Left colon (tissue), 2 donors: ENCODE measurements at regions not wholly inside any gene's neighbourhood (a gene's known extent, or its start where the extent isn't known, plus 50 kb on each side); places are given as distances from the start of the nearest gene placed in this dataset.
"Not testable (repeated sequence)": the region's sequence is repeated elsewhere in the genome, so short reads cannot be mapped to it uniquely, and the experiment has no call there.

Source experiments
- ATAC-seq: fragments of 200-7000 bp; cut with Tn5 transposase; one replicate; pipeline ENCODE4 v1.9.1; 2020; ENCODE audit warnings: mild to moderate bottlenecking, moderate library complexity
- DNase-seq, 2 donors: peaks; one replicate each; pipeline ENCODE4 v3.0.0-alpha.2; 2020
- intact Hi-C, 2 donors: fragments of 100-400 bp; cut with DNase I in 1 of 2; cut with micrococcal nuclease in 1 of 2; formaldehyde crosslinking; loops; one replicate each; pipeline versions ENCODE4 v1.11.2 to v1.14.0; 2022; cut with DNase I, micrococcal nuclease
- donor health status: DM: no; HTN: no; CAD: no.
- donor health status: DM: yes; HTN: yes; CAD: no.

DNA sequence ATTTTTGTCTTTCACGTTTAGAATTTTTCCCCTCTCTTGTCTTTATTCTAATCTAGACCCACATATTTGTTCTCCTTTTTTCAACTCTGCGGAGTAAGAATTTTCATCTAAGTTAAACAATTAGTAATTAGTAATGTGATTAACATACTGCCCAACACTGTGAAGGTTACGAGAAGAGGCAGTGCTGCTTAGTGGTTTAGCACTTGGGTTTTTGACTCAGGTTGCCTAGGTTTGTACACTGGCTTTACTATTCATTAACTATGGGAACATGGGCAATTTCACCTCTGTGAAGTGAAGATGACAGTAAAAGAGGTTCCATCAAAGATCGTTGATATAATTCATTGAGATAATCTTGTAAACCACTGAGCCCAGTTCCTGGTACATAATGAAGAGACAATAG is 82.2 kb upstream of the PNPT1 start:
- ATAC-seq (no peak), DNase-seq (no peak)
- intact Hi-C loops = loop anchor here in 1 of 2 donors (10.0 kb wide), 1 partner anchor 359 kb away; no protein-coding TSS in a partner anchor

DNA sequence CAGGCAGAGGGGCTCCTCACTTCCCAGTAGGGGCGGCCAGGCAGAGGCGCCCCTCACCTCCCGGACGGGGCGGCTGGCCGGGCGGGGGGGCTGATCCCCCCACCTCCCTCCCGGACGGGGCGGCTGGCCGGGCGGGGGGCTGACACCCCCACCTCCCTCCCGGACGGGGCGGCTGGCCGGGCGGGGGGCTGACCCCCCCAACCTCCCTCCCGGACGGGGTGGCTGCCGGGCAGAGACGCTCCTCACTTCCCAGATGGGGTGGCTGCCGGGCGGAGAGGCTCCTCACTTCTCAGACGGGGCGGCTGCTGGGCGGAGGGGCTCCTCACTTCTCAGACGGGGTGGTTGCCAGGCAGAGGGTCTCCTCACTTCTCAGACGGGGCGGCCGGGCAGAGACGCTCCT is 80.0 kb upstream of the PNPT1 start:
- DNase-seq, ATAC-seq: not testable (repeated sequence)
- intact Hi-C loops = loop anchor here in 1 of 2 donors (10.0 kb wide), 1 partner anchor 361 kb away; no protein-coding TSS in a partner anchor

DNA sequence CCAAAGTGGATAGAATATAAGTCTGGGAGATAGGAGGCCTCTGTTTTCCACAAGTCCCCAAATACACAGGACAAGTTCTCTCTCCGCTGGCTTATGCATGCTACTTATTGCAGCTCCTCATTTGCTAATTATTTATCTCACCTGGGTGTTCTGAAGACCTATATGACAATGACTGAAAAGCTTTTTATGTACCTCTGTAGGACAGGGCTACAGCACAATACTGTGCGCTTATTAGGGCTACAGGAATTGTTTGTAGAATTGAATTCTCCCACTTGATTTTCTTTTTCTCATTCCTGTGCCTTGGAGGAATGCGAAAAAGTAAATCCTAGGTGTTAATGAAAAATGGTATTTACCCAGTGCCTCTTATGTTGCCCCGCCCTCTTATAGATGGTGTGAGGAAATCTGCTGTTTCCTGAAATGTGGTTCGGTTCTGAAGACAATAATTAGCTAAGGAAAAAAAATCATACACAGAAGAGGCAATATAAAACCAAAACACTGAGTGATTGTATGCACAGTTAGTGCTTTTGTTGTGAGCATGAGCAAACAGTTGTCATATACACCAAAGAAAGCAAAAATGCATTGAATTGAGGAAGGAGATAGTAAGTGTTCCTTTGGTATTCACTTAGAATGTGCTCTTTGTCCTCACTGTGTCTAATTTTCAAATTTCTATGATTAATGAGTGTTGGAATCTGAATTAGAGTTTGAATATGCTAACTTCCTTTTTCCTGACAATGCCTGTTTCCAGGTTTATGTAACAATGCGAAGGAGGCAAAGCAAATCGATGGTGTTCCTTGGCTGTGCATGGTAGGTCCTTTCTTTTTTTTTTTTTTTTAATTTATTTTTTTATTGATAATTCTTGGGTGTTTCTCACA is 78.7 kb upstream of the PNPT1 start:
- no peak for ATAC-seq
- intact Hi-C loops = loop anchor here in 1 of 2 donors (10.0 kb wide), 1 partner anchor 362 kb away; no protein-coding TSS in a partner anchor
- no peak for DNase-seq

DNA sequence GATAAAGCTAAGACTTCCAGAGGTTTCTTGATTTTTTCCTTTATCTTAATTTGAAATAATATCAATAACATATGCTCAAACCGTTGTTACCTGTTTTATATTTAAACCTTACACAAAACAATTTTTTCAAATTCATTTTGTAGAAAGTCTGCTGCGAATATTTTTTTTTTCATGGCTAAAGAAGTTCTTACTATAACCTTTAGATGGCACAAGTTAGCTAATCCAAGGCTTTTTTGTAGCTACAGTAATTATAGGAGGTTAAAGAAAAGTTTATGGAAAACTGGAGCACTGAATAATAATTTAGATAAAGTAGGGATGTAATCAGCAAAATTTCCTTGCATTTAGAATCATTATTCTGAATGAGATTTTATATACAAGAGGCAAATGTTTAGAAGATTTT is 78.0 kb upstream of the PNPT1 start:
- ATAC-seq = peak; percentile 45
- intact Hi-C loops = loop anchor here in 1 of 2 donors (10.0 kb wide), 1 partner anchor 363 kb away; no protein-coding TSS in a partner anchor
- DNase-seq = no peak

DNA sequence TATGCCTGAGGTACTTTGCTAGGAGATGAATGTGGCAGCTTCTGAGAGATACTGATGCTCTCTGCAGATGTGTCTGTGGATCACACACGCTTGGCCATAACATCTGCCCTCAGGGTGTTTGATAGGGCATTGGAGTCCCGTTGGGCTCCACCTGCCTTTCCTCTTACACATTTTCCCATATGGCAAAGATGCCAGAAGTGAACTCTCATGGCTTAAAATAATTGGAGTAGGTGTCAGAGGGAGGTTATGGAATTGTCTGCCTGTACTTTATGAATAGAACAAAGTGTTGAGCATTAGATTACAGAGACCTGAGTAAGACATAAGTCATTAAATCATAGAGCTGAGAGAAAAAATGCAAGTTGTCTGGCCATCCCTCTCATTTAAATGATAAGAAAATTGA is 75.3 kb upstream of the PNPT1 start:
- ATAC-seq = no peak
- intact Hi-C loops = no loop called here
- no peak for DNase-seq

DNA sequence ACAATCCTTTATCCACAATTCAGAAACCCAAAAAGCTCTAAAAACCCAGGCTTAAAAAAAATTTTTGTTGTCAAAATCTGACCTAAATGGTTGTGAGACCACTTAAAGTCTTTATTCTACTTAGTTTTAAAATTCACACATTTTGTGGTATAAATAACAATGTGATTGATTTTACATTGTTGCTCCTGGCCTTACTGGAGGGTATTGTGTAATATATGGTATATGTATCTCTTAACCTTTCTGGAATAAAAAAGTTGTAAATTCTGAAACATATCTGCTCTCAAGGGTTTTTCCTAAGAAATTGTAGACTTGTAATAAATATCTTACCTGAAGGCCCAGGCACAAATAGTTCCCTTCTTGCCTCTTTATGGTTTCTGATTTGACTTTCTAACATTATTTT is 73.3 kb upstream of the PNPT1 start:
- ATAC-seq = no peak
- DNase-seq = no peak
- intact Hi-C loops = no loop called here

DNA sequence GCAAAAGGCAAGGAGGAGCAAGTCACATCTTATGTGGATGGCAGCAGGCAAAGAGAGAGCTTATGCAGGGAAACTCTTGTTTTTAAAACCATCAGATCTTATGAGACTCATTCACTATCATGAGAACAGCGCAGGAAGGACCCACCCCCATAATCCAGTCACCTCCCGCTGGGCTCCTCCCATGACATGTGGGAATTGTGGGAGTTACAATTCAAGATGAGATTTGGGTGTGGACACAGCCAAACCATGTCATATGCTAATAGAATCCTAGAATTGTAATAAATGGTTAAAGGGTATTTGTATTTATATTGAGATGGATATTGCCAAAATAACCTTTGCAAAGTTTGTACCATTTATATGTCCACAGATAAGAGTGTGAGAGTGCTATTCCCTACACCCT is 72.1 kb upstream of the PNPT1 start:
- DNase-seq, ATAC-seq, intact Hi-C loops: not testable (repeated sequence)

DNA sequence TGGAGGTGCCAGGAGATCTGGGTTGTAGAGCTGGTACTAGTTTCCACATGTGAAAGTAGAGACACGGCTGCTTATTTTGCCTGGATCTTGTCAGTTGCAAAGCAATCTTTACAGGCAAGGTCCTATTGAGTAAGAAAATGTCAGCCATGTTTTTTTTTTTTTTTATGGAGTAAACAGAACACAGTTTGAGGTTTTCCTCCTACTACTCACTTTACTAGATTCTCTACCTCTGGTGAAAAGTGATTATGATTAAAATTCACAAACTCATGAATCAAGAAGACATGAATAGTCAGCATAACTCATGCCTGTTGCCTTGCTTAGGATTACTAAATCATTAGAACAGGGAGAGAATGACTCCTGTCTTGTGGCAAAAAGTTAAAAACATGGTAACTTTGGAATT is 70.1 kb upstream of the PNPT1 start:
- intact Hi-C loops = no loop called here
- no peak for ATAC-seq
- no peak for DNase-seq

DNA sequence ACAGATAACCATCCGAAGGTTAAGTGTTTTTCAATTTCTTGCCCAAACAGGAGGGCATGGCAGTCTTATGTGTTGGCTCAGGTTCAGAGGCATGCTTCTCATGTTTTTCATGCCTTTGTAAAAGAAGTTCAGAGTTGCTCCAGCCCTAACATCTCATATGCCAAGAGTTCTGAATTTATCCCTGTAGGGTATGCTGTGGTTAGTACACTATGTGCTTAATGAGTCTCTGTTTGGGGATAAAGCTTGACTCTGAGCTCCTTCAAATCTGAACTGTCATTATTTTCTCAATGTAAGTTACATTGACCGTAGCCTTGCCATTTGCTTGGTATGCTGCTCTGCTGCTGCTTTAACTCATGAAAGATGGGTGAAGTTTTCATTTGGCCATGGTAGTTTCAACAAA is 67.9 kb upstream of the PNPT1 start:
- DNase-seq (no peak), ATAC-seq (no peak)
- intact Hi-C loops = no loop called here

DNA sequence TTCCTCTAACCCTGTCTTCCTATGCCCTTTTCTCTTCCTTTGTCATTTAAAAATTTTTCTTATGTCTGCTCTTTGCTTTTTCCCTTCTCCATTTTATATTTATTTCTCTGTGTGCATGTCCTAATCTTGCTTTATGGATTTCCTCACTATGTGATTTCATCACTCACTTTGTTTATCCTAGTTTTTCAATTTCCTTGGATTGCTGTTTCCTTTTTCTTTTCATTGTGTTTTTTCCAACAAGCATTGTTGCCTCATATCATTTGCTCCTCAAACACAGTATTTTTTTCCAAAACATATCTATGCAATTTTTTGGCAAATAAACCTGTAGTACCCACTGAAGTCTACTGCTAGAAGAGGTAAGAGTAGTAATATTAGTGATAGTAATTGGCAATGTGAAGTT is 67.4 kb upstream of the PNPT1 start:
- ATAC-seq (no peak), DNase-seq (no peak)
- intact Hi-C loops = no loop called here

DNA sequence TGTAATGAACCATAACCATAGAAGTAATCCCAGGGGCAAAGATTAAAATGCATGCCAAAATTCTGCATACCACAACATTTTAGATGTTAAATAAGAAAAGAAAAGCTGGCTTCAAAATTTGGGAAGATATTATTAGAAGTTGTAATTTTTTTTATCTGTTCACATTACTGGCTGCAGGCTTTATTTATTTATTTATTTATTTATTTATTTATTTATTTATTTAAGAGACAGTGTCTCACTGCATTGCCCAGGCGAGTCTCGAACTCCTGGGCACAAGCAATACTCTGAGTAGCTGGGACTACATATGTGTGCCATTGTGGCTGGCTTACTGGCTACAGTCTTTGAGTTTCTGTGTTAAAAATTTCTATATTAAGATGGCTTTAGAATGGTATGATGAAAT is 66.5 kb upstream of the PNPT1 start:
- DNase-seq (no peak), ATAC-seq (no peak)
- intact Hi-C loops = no loop called here

DNA sequence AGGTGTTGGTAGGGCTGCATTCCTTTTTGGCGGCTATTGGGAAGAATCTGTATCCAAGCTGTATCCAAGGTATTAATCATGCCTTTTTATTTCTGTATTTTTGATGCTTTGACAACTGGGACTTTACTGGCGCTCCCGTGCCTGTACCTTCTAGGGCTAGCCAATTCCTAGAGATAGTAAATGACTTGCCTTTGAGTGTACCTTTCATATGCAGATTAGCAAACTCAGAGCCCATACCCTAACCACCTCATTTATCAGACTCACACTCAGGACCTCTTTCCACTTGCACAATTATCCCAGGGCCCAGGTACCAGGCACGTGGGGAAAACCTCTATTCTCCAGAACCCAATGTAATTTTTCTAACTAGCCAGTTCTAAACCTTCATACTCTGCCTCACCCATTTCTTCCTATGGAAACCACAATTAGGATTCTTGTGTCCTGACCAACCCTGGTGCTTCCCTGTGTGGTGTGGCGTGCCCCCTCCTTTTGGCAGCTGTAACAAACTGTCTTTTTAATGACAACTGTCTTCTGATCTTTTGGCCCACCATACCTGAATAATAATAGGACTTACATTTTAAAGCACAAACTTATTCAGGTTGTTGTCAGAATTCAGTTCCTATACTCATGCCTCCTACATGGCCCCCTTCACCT is 65.8 kb upstream of the PNPT1 start:
- intact Hi-C loops = no loop called here
- DNase-seq = no peak
- no peak for ATAC-seq

DNA sequence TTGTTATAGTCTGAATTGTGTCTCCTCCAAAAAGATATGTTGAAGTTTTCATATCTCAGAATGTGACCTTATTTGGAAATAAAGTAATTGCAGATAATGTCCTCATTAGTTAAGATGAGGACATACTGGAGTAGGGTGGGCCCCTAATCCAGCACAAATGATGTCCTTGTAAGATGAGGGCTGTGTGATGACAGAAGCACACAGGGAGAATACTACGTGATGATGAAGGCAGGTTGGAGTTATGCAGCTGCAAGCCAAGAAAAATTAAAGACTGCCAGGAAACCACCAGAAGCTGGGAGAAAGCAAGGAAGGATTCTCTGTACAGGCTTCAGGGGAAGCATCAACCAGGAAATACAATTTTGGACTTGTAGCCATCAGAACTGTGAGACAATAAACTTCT is 58.3 kb upstream of the PNPT1 start:
- ATAC-seq = no peak
- no peak for DNase-seq

DNA sequence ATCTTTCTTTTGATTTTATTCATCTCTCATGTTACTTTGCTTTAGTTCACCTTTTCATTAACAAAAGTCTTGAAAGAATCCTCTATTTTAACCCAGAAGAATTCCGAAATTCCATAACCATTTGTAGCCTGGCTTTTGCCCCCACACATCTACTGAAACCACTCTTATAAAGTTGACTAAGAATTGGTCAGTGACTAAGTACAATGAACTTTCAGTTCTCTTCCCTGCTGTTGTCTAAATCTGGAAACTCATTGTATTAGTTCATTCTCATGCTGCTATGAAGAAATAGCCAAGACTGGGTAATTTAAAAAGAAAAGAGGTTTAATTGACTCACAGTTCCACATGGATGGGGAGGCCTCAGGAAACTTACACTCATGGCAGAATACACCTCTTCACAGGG is 49.9 kb upstream of the PNPT1 start:
- DNase-seq = no peak
- ATAC-seq = no peak
- intact Hi-C loops = no loop called here

More for the DNA sequence above, 58.3 kb upstream of the PNPT1 start:
- intact Hi-C loops = no loop called here
